D721Med (cell line): ENCODE measurements at regions not wholly inside any gene's neighbourhood (a gene's known extent, or its start where the extent isn't known, plus 50 kb on each side); places are given as distances from the start of the nearest gene placed in this dataset.

Experiments used
- DNase-seq: peaks from one replicate; pipeline ENCODE4 v3.0.0; 2011; ENCODE audit warnings: low spot score; ENCODE audit not compliant: insufficient read length
- FAIRE-seq: peaks from 2 replicates; lab custom pipeline; 2011; peaks lifted over from hg19 to GRCh38; lab: Jason Lieb, UNC
- TF ChIP-seq, protein P1 (sequence below): IDR thresholded peaks from 2 replicates; pipeline ENCODE4 v1.5.1; 2012; ENCODE audit warnings: mild to moderate bottlenecking, control low read depth; ENCODE audit not compliant: insufficient read depth; ENCODE audit errors: missing control alignments

DNA sequence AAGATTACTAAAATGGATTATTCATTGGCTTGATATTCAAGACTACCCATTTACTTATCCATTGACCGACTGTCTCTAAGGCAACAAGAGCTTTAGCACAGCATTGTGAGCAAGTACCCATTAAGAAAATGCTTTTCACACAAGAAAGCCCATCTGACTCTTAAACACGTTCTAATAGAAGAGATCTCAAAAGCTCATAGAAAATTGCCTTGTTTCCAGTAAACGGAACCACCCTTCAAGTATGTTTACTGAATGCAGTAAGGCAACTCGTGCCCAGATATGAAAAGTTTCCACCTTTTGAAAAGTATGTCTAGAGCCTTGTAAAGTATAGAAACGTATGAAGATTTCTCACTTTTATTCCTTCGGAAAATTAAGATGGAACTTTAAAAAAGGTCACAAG, 655.3 kb upstream of the ALCAM start:
- DNase-seq (no peak), FAIRE-seq (no peak)
- TF ChIP-seq, protein P1, sequence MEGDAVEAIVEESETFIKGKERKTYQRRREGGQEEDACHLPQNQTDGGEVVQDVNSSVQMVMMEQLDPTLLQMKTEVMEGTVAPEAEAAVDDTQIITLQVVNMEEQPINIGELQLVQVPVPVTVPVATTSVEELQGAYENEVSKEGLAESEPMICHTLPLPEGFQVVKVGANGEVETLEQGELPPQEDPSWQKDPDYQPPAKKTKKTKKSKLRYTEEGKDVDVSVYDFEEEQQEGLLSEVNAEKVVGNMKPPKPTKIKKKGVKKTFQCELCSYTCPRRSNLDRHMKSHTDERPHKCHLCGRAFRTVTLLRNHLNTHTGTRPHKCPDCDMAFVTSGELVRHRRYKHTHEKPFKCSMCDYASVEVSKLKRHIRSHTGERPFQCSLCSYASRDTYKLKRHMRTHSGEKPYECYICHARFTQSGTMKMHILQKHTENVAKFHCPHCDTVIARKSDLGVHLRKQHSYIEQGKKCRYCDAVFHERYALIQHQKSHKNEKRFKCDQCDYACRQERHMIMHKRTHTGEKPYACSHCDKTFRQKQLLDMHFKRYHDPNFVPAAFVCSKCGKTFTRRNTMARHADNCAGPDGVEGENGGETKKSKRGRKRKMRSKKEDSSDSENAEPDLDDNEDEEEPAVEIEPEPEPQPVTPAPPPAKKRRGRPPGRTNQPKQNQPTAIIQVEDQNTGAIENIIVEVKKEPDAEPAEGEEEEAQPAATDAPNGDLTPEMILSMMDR: no peak

DNA sequence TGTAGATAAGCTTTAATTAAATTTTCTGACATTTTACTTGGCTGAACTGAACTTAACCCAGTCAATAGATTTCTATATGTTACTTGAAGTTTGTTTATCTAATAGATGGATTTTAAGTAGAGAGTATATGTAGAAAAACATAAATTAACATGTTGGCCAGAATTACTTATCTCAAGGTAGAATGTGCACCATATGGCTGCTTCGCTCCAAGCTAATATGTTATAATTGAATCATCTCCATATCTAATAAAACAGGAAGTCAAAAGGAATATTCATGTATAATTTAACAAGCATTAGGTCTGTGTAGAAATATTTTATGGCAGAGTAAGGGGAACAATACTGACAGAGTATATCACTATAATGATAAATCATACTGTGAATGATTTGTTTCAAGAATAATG, 650.7 kb upstream of the ALCAM start:
- TF ChIP-seq, protein P1: no peak
- DNase-seq (no peak), FAIRE-seq (no peak)

DNA sequence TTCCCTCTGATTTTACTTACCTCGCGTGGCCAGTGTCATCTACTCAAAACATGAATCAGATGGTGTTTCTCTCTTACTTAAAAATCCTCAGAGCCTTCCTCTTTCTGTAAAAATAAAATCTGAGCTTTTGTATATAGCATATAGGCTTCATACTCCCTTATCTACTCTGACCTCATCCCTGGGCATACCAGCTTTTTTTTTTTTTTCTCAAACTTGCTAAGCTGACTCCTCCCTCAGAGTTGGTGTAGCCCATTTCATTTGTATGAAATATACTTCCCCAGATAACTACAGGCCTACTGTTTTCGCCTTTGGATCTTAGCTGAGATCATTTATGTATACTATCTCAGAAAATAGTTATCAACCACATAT, 648.9 kb upstream of the ALCAM start:
- DNase-seq (no peak), FAIRE-seq (no peak)
- TF ChIP-seq, protein P1: no peak

DNA sequence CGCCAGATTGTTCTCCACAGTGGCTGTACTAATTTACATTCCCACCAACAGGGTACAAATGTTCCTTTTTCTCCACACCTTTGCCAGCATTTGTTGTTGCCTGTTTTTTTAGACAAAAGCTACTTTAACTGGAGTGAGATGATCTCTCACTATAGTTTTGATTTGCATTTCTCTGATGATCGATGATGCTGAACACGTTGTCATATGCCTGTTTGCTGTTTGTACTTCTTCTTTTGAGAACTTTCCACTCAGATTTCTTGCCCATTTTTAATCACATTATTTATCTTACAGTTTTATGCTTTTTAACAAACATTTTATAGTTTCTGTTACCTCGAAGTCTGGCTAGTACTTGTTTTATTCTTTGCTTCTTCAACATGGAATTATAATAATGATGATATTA, 643.7 kb upstream of the ALCAM start:
- TF ChIP-seq, protein P1: no peak
- no peak for FAIRE-seq
- DNase-seq: no peak

DNA sequence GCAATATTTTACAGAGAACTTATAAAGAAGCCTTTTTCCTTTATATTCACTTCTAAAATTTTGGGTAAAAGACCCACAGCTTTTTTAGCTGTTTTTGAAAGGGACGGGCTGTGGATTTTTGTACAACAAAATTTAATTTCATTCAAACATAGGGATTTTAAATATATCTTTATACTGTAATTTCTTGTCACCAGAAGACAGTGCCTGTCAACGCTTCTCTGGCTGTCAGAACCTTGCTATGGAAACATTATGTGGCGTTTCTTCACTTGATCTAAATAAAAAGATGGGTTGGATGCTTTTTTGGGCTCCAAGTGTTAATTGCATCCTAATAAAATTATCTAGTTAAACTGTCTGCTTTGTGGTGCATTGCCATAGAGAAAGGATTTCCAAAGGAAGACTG, 635.6 kb upstream of the ALCAM start:
- FAIRE-seq (no peak), DNase-seq (no peak)
- TF ChIP-seq, protein P1: no peak

DNA sequence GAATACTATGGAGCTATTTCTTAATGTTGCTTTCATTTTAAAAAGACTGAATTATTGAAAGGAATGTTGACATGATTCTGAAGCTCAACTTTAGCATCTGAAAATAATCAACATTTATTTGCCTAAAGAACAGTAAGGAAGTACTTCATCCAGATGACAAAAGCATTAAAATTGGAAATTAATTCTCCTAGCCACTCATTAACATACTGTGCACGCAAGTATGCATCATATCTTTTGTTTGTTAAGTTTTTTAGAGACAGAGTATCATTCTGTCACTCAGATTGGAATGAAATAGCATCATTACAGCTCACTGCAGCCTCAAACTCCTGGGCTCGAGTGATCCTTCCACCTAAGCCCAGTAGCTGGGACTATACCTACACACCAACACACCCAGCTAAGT, 632.1 kb upstream of the ALCAM start:
- TF ChIP-seq, protein P1: no peak
- DNase-seq: no peak
- no peak for FAIRE-seq

DNA sequence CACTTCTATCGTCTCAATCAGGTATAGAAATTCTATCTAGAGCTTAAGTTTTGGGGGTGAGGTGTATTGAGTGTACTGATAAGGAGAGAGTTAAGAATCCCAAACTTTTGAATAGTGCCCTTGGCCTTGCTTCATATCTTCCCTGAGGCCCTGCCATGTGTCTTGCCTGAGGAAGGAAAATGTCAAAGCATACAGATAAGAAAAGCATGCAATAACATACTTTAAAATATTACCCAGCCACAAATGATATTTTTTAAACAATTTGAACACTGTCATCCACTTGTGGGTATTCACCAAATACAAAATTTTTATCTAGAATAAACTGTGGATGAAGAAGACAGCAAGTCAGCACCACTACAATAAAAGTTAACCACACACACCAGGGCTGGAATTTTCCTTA, 631.0 kb upstream of the ALCAM start:
- TF ChIP-seq, protein P1: no peak
- FAIRE-seq (no peak), DNase-seq (no peak)
